D721Med (cell line): ENCODE measurements at regions not wholly inside any gene's neighbourhood (a gene's known extent, or its start where the extent isn't known, plus 50 kb on each side); places are given as distances from the start of the nearest gene placed in this dataset.
"Not testable (repeated sequence)": the region's sequence is repeated elsewhere in the genome, so short reads cannot be mapped to it uniquely, and the experiment has no call there.

Experiments used
- DNase-seq: peaks from one replicate; pipeline ENCODE4 v3.0.0; 2011; ENCODE audit warnings: low spot score; ENCODE audit not compliant: insufficient read length
- FAIRE-seq: peaks from 2 replicates; lab custom pipeline; 2011; peaks lifted over from hg19 to GRCh38; lab: Jason Lieb, UNC
- CTCF ChIP-seq: IDR thresholded peaks from 2 replicates; pipeline ENCODE4 v1.5.1; 2012; ENCODE audit warnings: mild to moderate bottlenecking, control low read depth; ENCODE audit not compliant: insufficient read depth; ENCODE audit errors: missing control alignments

- FAIRE-seq = no peak
- no peak for TF ChIP-seq CTCF
- no peak for DNase-seq
Observed at GRCh38 chr19:28130066-28130511, 1082.9 kb downstream of the UQCRFS1 start.

GRCh38 chr19:28128341-28128740 lies 1084.6 kb downstream of the UQCRFS1 start:
- DNase-seq (peak; percentile 47), FAIRE-seq (peak; percentile 91)

GRCh38 chr19:28126135-28126898 lies 1086.6 kb downstream of the UQCRFS1 start:
- DNase-seq (no peak), FAIRE-seq (no peak)
- no peak for TF ChIP-seq CTCF

More at GRCh38 chr19:28128341-28128740, 1084.6 kb downstream of the UQCRFS1 start:
- no peak for TF ChIP-seq CTCF

- DNase-seq (no peak), FAIRE-seq (no peak)
- no peak for TF ChIP-seq CTCF
Observed at GRCh38 chr19:28122734-28123133, 1090.2 kb downstream of the UQCRFS1 start.

- no peak for TF ChIP-seq CTCF
- DNase-seq (no peak), FAIRE-seq (no peak)
Observed at GRCh38 chr19:28118235-28118634, 1094.7 kb downstream of the UQCRFS1 start.

- FAIRE-seq (no peak), DNase-seq (no peak)
- TF ChIP-seq CTCF = no peak
Observed at GRCh38 chr19:28117143-28117542, 1095.8 kb downstream of the UQCRFS1 start.

GRCh38 chr19:28116379-28116778 lies 1096.6 kb downstream of the UQCRFS1 start:
- FAIRE-seq, DNase-seq: not testable (repeated sequence)
